Femur (tissue), 1 donor: ENCODE measurements at regions not wholly inside any gene's neighbourhood (a gene's known extent, or its start where the extent isn't known, plus 50 kb on each side); places are given as distances from the start of the nearest gene placed in this dataset.

ENCODE experiments used
- DNase-seq: peaks from one replicate; pipeline ENCODE4 v3.0.0-alpha.2; 2017

DNA sequence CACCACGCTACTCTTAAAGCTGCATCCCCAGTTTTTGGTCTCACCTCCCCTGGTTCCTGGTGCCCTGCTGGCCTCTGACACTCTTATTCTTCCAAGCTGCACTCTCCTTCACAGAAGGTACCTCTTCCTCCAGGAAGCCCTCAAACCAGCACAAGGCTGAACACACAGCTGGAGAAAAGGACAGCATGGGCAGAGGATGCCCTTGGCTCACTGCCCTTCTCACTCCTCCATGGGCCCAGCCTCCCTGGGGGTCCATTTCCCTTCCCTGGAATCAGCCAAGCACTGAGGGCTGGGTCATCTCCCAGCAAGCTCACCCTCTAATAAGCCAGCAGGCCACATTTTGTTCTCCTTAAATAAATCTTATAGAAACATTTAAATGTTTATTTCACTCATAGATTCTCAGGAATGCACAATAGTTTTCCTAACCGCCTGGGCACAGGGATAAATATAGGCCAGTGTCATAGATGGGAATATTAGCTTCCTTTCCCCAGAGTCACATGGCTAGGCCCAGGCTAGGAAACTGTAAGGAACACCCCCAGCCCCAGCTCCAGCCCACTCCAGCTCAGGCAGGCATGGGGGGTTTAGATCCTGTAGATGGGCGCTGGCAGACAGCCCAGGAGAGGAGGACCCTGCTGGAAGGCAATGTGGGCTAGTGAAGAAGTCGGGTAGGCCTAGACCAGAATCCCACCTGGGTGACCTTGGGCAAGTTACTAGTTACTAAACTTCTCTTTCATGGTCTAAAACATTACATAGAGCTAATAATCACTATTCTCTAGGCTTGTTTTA, 51.5 kb downstream of the IRAG1 start:
- no peak for DNase-seq

- DNase-seq, result no peak
Measured at GRCh38 chr11:10641177-10641911, 52.2 kb downstream of the IRAG1 start.

GRCh38 chr11:10640308-10640707, 53.2 kb downstream of the IRAG1 start:
- no peak for DNase-seq

DNA sequence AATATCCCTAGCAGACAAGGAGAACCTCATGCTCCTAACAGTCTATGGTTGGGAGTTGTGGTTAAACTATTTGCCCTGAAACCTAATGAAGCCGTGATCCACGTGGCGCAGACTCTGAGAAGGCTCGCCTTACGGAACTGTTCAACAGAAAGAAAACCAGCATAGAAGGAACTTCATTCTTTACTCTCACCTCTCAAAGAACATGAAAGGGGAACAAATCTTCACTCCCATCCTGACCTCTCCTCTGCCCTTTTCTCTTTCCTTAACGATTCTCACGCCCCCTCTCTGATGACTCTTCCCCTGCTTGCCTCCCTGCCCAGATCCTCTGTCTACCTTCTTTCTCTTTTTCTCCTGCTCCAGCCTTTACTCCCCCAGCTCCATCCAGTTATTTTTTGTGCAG, 54.2 kb downstream of the IRAG1 start:
- no peak for DNase-seq

DNA sequence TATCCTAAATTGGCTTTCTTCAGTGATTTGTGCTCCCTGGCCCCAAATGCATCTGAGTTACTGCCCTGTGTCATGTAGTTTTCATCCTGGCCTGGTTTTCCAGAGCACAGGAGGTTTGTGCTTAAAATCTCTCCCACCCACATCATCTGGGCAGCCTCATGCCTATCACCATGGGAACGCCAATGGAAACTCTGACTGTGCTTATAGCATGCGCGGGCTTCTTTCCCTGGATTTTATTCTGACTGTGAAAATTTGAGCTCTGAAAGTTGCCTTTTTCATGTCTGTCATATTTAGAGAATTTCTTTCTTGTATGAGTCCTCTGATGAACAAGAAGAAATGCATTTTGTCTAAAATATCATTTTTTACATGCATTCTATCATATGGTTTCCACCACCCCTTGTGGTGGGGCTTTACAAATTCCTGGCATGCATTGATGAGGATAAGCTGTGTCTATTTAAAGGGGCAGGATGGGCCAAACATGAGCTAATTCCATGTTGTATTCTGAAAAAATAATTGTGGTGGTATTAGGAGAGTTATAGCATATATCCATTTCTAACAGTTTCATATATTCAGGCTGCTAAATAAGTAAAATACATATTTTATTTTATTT, 55.1 kb downstream of the IRAG1 start:
- DNase-seq, result peak; percentile 90

DNA sequence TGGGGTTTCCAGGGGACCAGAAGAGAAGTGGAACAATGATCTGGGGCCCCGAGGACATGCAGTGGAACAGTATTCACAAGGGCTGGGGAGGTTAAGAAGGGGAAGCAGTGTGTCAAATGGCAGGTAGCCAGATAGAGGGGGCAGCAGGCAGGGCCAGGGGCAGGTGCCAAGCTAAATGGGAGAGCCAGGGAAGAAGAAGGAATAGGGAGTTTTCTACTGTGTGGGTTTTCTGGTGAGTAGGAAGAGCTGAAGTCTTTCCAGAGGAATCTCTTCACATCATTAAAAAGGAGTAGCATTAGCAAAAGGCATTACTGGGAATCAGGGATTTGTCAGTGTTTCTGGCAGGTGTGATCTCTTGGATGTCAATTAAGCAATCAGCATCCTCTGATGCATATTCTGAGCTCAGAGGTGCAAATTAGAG, 55.8 kb downstream of the IRAG1 start:
- DNase-seq, result peak; percentile 56

DNA sequence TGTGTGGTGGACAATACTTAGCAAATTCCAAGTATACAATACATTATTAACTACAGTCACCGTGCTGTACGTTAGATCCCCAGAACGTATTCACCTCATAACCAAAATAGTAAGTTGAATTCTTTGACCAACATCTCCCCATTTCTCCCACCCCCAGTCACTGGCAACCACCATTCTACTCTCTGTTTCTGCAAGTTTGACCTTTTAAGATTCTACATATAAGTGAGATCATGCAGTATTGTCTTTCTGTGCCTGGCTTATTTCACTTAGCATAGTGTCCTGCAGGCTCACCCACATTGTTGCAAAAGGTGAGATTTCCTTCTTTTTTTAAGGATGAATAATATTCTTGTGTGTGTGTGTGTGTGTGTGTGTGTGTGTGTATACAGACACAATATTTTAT, 59.1 kb downstream of the IRAG1 start:
- DNase-seq, result no peak

DNA sequence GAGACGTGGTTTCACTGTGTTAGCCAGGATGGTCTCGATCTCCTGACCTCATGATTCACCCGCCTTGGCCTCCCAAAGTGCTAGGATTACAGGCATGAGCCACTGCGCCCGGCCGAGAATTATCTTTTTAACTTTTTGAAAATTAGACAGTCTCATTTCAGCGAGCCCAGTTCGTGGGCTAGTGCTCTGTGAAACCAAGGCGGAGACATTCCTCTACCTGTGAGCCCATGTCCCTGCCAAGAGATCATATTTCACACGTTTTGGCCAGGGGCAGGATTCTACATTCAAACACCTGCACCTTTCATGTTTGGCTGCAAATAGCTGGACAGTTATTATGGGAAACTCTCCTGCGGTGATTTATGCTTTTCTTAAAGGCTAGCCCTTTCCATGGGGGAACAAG, 60.3 kb downstream of the IRAG1 start:
- DNase-seq, result no peak

GRCh38 chr11:10632483-10632882, 61.1 kb downstream of the IRAG1 start:
- DNase-seq, result no peak

DNA sequence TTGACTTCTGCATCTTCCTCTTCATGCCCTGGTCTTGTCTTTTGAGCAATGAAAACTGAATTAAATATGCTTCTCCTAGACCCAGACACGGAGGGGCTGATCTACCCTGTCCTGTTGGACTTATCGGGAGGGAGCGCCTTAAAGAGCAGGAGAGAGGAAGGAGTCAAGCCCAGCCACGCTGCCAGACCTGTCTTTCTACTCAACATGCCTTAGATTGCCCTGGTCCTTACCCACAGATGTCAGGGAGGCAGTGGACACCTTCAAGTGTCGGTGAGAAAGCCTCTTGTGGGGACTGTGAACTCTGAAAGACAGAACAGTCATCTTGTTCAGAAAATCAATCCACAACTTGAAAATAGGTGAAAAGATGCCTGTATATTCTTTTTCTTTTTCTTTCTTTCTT, 61.8 kb downstream of the IRAG1 start:
- no peak for DNase-seq

- DNase-seq, result peak; percentile 12
Measured at GRCh38 chr11:10629411-10630002, 61.0 kb upstream of the LYVE1 start.

- peak; percentile 19 for DNase-seq
Measured at GRCh38 chr11:10628508-10629236, 60.2 kb upstream of the LYVE1 start.

DNA sequence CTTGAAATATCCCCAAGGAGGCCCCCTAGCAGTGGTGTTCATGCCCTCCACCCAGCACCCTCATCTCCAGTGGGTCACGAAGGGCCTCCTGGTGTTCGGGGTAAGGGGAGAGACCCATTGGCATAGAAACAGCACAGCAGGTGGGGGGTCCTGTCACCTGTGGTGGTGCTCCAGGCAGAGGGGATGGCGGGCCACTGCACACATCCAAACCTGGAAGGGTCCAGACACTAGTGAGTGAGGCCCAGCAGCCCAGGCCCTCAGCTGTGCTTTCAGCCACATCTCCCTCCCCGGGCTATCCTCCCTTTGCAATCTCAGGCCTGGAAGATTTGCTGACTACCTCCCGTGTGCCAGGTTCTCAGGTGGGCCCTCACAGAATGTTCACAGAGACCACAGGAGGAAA, 59.4 kb upstream of the LYVE1 start:
- DNase-seq, result peak; percentile 7

- no peak for DNase-seq
Measured at GRCh38 chr11:10627291-10627690, 58.8 kb upstream of the LYVE1 start.

DNA sequence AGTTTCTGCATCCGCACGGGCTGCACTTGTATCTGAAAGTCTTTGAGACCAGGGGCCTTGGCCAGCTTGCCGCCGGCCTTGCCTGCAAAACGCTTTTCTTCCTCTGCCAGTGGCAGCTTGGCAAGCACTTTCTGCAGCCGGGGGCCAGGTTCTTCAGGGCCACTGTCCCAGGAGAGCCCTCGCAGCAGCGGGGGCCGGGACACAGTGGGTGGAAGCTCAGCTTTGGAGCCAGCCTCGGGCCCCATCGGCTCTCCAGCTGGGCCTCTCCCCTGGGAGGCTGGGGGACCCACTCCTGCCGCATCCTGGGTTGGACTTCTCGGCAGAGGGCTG, 57.5 kb upstream of the LYVE1 start:
- DNase-seq, result no peak

DNA sequence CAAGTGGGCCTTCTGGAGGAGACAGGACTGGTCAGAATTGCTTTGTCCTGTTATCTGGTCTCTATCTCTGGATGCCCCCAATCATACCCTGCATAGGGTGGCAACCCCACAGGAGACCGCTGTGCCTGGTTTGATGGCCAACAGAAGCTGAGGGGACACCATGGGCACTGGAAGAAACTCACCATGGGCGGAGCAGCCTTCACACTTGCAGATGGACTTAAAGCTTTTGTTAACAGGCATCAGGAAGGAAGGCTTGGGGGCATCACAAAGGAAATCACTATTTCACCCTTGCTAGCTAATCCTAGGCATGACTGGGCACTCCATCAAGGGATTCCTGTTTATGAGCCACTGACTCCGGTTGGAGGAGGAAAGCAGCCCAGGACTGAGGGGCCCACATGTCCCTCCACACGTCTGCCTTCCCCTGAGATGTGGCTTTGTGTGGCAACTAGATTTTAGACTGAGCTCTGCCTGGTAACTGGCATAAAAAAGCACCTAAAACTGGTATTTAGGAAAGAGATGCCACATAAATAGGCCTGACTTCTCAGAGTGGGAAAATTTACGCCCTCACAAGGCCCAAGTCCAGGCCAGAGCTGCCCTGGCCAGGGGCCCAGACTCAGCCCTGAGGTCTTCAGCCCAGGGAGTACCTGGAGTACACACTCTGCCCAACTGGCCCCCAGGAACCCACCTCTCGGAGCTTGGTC, 57.0 kb upstream of the LYVE1 start:
- no peak for DNase-seq

DNA sequence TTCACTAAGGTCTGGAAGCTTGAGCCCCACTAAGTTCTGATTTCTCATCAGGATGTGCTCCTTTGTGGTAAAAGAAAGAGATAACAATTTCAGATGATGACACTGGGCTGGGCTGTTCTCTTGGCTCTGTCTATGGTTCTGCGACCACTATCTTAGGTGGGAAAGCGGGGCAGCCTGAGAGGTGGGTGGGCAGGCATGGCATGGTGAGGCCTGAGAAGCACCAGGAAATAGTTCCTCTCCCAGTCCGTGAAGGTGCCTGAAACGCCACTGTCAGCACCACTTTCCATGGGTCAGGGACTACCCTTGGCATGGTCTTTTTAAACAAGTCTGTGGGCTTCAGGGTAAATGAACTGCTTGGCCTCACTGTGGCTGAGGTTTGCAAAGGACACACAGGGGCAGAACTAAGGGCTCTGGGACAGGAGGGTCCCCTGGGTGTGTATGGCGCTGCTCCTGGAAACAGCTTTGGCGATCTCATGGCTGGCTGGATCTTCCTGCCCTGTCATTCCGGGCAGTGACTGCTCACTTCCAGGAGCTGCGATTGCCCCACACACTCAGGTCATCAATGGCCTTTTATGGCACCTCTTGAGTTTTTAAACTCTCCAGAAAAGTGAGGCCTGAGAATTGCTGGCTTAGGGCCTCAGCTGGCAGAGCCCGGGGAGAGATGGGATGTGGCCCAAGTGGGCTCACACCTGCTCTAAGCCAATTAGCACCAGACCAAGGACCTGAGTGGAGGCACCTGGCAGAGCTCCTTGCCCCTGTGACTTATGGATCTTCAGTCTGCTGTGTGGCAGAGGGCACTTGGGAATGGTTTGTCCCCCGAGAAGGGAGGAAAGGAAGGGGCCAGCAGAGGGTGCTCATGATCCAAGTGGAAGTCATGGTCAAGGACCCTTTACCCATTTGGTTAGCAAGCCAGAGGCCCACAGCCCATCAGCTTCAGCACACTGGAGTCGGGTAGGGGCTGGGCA, 55.6 kb upstream of the LYVE1 start:
- peak; percentile 15 for DNase-seq

DNA sequence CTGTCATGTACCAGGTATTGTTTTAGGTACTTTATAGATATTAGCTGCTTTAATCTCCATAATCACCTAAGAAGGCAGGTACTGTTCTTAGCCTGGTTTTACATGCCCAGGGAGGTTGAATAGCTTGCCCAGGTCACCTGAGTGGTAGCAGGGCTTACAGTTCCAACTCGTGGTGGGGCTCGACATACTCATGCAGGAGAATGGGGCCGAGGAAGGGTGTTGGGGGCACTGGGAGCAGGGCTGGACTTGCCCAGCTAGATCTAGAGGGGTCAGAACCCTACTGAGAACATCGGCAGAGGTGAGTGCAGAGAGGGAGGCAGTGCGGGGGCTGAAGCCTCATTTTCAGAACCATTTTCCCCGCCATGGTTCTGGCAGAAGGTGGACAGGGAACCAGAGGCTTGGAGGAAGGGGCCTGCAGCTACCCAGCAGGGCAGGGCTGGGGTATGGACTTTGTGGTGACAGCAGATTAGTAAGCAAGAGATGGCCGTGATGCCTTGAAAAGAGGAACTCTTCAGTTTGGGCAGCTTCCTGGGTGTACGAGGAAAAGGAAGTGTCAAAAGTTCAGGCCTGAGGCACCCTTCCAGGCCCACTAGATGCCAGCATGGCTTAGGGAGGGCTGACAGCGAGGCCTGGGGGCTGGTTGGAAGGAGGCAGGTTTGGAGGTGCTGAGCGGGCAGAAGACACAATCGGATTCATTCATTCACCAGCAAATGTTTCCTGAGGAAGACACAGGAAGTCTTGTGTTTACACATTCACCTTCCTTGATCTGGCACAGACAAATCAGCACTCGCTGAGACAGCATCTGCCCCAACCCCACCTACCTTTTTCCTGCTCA, 54.7 kb upstream of the LYVE1 start:
- DNase-seq, result peak; percentile 17

- DNase-seq, result no peak
Measured at GRCh38 chr11:10622108-10622507, 53.6 kb upstream of the LYVE1 start.

DNA sequence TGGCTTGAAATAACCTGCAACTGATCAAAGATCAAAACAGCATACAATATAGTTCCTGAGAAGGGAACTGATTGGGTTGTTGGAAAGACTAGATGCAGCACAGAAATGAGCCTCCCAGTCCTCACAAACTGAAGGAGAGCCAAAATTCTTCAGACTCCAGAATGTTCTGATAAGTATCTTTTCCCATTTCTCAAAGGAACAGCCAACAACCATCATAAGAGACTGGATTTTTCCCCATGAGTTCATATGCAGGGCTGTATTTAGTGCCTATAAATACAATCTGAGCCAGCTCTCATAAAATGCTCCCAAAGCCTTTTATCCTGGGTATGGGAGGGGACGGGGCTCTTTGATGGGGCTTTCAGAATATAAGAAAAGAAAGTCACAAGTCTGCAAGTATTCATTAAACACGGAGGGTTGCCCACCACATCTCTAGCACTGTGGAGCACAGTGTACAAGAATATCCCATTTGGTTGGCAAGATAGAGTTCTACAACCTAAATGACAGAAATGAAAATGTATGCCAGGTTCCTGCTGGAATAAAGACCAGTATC, 50.7 kb upstream of the LYVE1 start:
- DNase-seq, result no peak
